Spinal cord (tissue), 9 donors: ENCODE measurements at regions not wholly inside any gene's neighbourhood (a gene's known extent, or its start where the extent isn't known, plus 50 kb on each side); places are given as distances from the start of the nearest gene placed in this dataset.
A peak's percentile ranks its signal among the peaks of the same experiment; 100 is the strongest.

ENCODE experiments used
- DNase-seq, 6 donors: peaks; one replicate each; pipeline versions ENCODE4 v3.0.0 to v3.0.0-alpha.2; 2013 to 2015; ENCODE audit warnings: low spot score in 6 of 6, low read depth in 4 of 6
- H3K27ac ChIP-seq: one replicate; pipeline ENCODE4 v1.5.1; 2013; ENCODE audit warnings: low read depth, low read length, control low read depth
- H3K27me3 ChIP-seq: one replicate; pipeline ENCODE4 v1.6.1; 2013; ENCODE audit warnings: low read length; ENCODE audit not compliant: control insufficient read depth, insufficient read depth
- H3K36me3 ChIP-seq: one replicate; pipeline ENCODE4 v1.6.1; 2013; ENCODE audit warnings: low read length; ENCODE audit not compliant: control insufficient read depth, insufficient read depth
- H3K4me1 ChIP-seq: one replicate; pipeline ENCODE4 v1.6.1; 2013; ENCODE audit warnings: low read length; ENCODE audit not compliant: control insufficient read depth, insufficient read depth
- H3K4me3 ChIP-seq: one replicate; pipeline ENCODE4 v1.5.1; 2013; ENCODE audit warnings: low read depth, low read length, control low read depth
- H3K9me3 ChIP-seq: one replicate; pipeline ENCODE4 v1.6.1; 2013; ENCODE audit warnings: low read length; ENCODE audit not compliant: control insufficient read depth, insufficient read depth
- WGBS: methylation state at CpG from one replicate; pipeline ENCODE4 v1.1.5; 2013; ENCODE audit warnings: missing lambda C conversion rate; ENCODE audit not compliant: insufficient coverage; 5-methylcytosine and 5-hydroxymethylcytosine counted together
- donor health status: healthy.

GRCh38 chr10:7479861-7480598 lies 69.2 kb upstream of the SFMBT2 start:
- 79% methylated on average over 6 of the region's 13 CpGs for WGBS
- no peak overlapping the region for H3K4me3 ChIP-seq

GRCh38 chr10:7478727-7479457 lies 68.1 kb upstream of the SFMBT2 start:
- no peak overlapping the region for H3K4me3 ChIP-seq
- no peaks in the 10 kb centered on the region for H3K9me3 ChIP-seq
- H3K27me3 ChIP-seq, result peaks cover 5% of the 10 kb centered on the region
- H3K4me1 ChIP-seq, result peaks cover 21% of the 10 kb centered on the region
- no peaks in the 10 kb centered on the region for H3K36me3 ChIP-seq
- WGBS, result 56% methylated on average over 1 of the region's 4 CpGs
- DNase-seq, result no peak
- H3K27ac ChIP-seq, result no peak overlapping the region

More at GRCh38 chr10:7479861-7480598, 69.2 kb upstream of the SFMBT2 start:
- H3K36me3 ChIP-seq, result no peaks in the 10 kb centered on the region
- H3K27me3 ChIP-seq, result peaks cover 5% of the 10 kb centered on the region
- H3K9me3 ChIP-seq, result no peaks in the 10 kb centered on the region
- peaks cover 14% of the 10 kb centered on the region for H3K4me1 ChIP-seq
- no peak overlapping the region for H3K27ac ChIP-seq
- DNase-seq, result no peak

- DNase-seq, result no peak
- Histone ChIP-seq H3K27ac (no peak overlapping the region), H3K4me1 (peaks cover 21% of the 10 kb centered on the region), H3K27me3 (peaks cover 2% of the 10 kb centered on the region), H3K9me3 (no peaks in the 10 kb centered on the region), H3K36me3 (no peaks in the 10 kb centered on the region), H3K4me3 (no peak overlapping the region)
- 89% methylated on average over 5 of the region's 10 CpGs for WGBS
Observed at GRCh38 chr10:7477538-7478334, 66.9 kb upstream of the SFMBT2 start.

- H3K9me3 ChIP-seq, result no peaks in the 10 kb centered on the region
- peaks cover 2% of the 10 kb centered on the region for H3K27me3 ChIP-seq
- no peaks in the 10 kb centered on the region for H3K36me3 ChIP-seq
- peak overlapping the region; percentile 1 for H3K4me3 ChIP-seq
- peaks cover 19% of the 10 kb centered on the region for H3K4me1 ChIP-seq
- peak in 2 of 6 donors; percentile 41 to 62 for DNase-seq
- 22% methylated on average over 4 of the region's 5 CpGs for WGBS
- H3K27ac ChIP-seq, result peak overlapping the region; percentile 54
Observed at GRCh38 chr10:7475939-7476338, 65.1 kb upstream of the SFMBT2 start.

GRCh38 chr10:7475046-7475911 lies 64.4 kb upstream of the SFMBT2 start:
- H3K4me3 ChIP-seq, result peak overlapping the region; percentile 1
- H3K27ac ChIP-seq, result peak overlapping the region; percentile 54
- peaks cover 2% of the 10 kb centered on the region for H3K27me3 ChIP-seq
- DNase-seq, result peak in 5 of 6 donors; percentile 57 to 91 (median 74)
- H3K36me3 ChIP-seq, result no peaks in the 10 kb centered on the region
- H3K9me3 ChIP-seq, result no peaks in the 10 kb centered on the region
- H3K4me1 ChIP-seq, result peaks cover 19% of the 10 kb centered on the region
- 9% methylated on average over 20 of the region's 26 CpGs for WGBS

GRCh38 chr10:7474388-7474787 lies 63.6 kb upstream of the SFMBT2 start:
- no peak for DNase-seq
- 80% methylated on average over 1 of the region's 7 CpGs for WGBS
- H3K27ac ChIP-seq, result no peak overlapping the region
- H3K4me3 ChIP-seq, result no peak overlapping the region
- H3K36me3 ChIP-seq, result no peaks in the 10 kb centered on the region
- H3K4me1 ChIP-seq, result peaks cover 19% of the 10 kb centered on the region
- H3K27me3 ChIP-seq, result peaks cover 2% of the 10 kb centered on the region
- no peaks in the 10 kb centered on the region for H3K9me3 ChIP-seq

- Histone ChIP-seq H3K27me3 (peaks cover 2% of the 10 kb centered on the region), H3K27ac (no peak overlapping the region), H3K9me3 (no peaks in the 10 kb centered on the region), H3K36me3 (no peaks in the 10 kb centered on the region), H3K4me1 (peaks cover 19% of the 10 kb centered on the region), H3K4me3 (no peak overlapping the region)
- DNase-seq, result no peak
Observed at GRCh38 chr10:7473474-7473873, 62.6 kb upstream of the SFMBT2 start.

GRCh38 chr10:7471720-7472367 lies 61.0 kb upstream of the SFMBT2 start:
- DNase-seq, result peak in 1 of 6 donors; percentile 23
- H3K9me3 ChIP-seq, result no peaks in the 10 kb centered on the region
- no peak overlapping the region for H3K4me3 ChIP-seq
- H3K27ac ChIP-seq, result no peak overlapping the region
- H3K36me3 ChIP-seq, result no peaks in the 10 kb centered on the region
- 82% methylated on average over 3 of the region's 9 CpGs for WGBS
- peaks cover 2% of the 10 kb centered on the region for H3K27me3 ChIP-seq
- peaks cover 19% of the 10 kb centered on the region for H3K4me1 ChIP-seq
